ENCODE measurements at regions not wholly inside any gene's neighbourhood (a gene's known extent, or its start where the extent isn't known, plus 50 kb on each side); places are given as distances from the start of the nearest gene placed in this dataset.
A peak's percentile ranks its signal among the peaks of the same experiment; 100 is the strongest.

DNA sequence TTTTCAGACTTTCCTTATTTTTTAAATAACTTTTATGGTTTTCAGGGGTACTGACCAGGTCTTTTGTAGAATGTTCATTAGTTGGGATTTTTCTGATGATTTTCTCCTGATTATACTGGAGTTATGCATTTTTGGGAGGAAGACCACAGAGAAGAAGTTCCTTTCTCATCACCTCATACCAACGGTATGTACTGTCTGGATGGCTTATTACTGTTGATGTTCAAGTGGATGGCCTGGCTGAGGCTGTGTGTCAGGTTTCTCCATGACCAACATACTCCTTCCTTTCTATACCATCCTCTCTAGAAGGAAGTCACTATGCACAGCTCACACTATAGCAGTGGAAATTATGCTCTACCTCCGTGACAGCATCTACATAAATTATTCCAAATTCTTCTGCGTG is 71.1 kb upstream of the NR3C1 start:
- Mint-ChIP-seq H3K9me3 (no peaks in the 10 kb centered on the region), H3K36me3 (no peaks in the 10 kb centered on the region), H3K27ac (no peak overlapping the region)
- no peak for ATAC-seq
- no peak for DNase-seq (ENCODE audit: low spot score in 2 of 2)

DNA sequence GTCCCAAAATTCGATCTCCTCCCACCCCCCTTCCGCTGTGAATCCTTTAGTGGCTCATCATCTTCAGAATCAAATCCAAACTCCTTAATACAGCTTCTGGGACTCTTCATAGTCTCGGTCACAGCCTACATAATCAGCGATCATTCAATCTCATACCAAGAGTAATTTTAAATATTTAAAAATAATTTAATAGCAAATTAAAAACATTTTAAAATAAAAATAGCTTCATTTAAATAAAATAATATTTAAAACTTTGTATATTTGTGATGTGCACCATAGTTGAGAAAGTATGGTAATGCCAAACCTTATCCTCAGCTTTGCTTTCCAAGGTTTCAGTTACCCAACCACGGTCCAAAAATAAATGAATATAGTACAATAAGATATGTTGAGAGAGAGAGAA is 70.0 kb upstream of the NR3C1 start:
- ATAC-seq (no peak), DNase-seq (ENCODE audit: low spot score in 2 of 2) (no peak)
- Mint-ChIP-seq H3K27ac (no peak overlapping the region), H3K36me3 (no peaks in the 10 kb centered on the region), H3K9me3 (no peaks in the 10 kb centered on the region)

DNA sequence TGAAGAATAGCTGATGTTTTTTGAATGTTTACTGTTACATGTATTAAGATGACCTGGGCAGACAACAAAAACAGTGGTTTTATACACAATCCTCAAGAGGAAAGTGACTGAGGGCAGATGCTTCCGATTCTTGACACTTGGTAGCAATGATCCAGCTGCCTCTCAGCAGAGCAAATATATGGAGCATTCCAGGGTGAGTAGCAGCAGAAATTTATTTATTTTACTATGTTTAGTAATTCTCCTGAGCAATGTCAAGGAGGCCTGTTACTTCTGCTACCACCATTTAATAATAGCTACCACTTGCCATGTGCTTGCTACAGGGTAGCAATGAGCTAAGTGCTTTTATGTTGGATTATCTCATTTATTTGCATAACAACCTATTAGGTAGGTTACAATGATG is 69.1 kb upstream of the NR3C1 start:
- no peak for DNase-seq (ENCODE audit: low spot score in 2 of 2)
- no peak overlapping the region for H3K27ac Mint-ChIP-seq
- no peak for ATAC-seq
- no peaks in the 10 kb centered on the region for H3K9me3 Mint-ChIP-seq
- H3K36me3 Mint-ChIP-seq = no peaks in the 10 kb centered on the region

DNA sequence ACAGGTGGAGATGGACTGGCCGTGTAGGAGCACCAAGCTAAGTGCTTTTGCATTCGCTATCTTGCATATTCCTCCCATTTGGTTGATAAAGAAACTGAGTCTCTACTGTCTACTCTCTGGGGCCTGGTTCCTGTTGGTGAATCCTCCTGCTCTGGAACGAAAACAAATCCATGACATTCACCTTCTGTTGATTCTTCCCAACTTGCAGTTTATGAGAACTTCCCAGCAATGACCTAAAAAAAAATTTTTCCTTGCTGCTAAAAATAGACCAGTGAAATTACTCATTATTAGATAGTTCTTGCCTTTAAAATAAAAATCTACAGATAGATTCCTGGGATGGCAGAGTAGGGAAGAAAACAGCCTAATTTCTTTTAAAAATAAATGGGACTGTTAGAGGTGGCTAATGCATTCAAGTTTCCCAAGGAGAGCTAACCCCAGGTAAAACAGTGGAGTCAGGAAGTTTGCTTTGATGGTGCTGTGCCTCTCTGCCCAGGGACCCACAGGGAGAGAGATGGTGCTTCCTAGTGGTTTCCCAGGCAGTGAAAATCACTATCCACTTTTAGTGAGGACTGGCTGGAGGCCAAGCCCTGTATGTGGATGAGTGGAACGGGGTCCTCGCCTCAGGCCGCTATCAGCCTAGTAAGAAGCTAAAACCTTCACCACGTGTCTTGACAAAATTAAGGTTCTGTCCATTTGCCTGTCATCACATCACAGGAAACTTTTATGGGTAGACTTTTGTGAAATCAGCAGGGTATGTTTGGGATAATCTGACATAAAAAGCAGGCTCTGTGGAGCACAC is 68.4 kb upstream of the NR3C1 start:
- Mint-ChIP-seq H3K36me3 (no peaks in the 10 kb centered on the region), H3K27ac (peak overlapping the region in 1 of 2 donors; percentile 6), H3K9me3 (no peaks in the 10 kb centered on the region)
- DNase-seq (ENCODE audit: low spot score in 2 of 2) = no peak
- no peak for ATAC-seq

DNA sequence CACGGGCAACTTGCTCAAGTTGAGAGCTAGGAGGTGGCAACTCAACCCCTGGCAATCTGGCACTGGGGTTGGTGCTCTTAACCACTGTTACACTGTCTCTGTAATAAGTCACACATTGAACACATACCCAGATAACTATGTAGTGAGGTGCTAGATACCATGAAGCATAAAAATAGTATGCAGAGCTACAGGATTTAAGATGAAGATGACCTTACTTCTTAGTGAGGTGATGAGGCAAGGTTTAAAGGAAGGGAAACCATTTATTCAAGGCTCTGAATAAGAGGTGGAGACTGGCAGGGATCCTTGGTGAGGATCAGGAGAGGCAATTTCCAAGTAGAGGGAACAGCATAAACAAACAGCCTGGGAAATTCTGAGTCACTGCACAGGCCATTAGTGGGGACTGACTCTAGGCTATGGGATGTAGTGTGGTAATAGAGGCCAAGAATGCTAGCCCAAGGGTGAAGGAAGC is 67.6 kb upstream of the NR3C1 start:
- Mint-ChIP-seq H3K27ac (peak overlapping the region in 1 of 2 donors; percentile 6), H3K36me3 (no peaks in the 10 kb centered on the region), H3K9me3 (no peaks in the 10 kb centered on the region)
- ATAC-seq (no peak), DNase-seq (ENCODE audit: low spot score in 2 of 2) (no peak)

DNA sequence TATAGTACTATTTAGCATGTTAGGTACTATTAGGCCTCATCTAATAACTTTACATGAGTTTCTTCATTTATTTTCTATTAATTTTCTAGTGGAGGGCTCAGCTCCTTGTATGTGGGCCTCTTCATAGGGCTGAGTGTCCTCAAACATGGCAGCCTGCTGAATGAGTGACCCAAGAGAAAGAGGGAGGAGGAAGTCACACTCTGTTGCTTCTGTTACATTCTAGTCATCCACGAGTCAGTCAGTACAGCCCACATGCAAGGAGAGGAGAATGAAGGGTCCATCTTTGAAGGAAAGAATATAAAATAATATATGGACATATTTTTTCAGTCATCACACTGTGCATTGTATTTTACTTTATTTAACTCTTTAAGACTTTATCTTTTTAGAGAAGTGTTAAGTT is 66.6 kb upstream of the NR3C1 start:
- H3K27ac Mint-ChIP-seq = no peak overlapping the region
- ATAC-seq = no peak
- no peak for DNase-seq (ENCODE audit: low spot score in 2 of 2)
- no peaks in the 10 kb centered on the region for H3K36me3 Mint-ChIP-seq
- no peaks in the 10 kb centered on the region for H3K9me3 Mint-ChIP-seq

DNA sequence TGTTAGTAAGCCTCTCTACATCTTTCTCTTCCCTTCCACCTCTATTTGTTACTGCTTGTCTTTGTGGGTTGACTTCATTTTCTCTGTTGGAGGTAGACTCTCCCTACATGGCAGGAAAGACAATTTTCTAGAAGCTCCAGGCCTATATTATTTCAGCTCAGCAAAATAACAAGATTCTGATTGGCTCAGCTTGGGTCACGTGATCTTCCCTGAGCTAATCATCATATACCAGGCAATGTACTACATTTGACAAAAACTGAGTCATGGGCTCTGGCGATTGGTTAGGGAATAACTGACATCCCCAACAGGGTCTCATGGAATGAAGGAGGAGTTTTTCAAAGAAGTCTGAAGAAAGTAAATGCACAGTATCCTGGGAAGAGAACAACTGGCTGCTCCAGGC is 65.6 kb upstream of the NR3C1 start:
- Mint-ChIP-seq H3K9me3 (no peaks in the 10 kb centered on the region), H3K36me3 (no peaks in the 10 kb centered on the region), H3K27ac (no peak overlapping the region)
- ATAC-seq (no peak), DNase-seq (ENCODE audit: low spot score in 2 of 2) (no peak)

DNA sequence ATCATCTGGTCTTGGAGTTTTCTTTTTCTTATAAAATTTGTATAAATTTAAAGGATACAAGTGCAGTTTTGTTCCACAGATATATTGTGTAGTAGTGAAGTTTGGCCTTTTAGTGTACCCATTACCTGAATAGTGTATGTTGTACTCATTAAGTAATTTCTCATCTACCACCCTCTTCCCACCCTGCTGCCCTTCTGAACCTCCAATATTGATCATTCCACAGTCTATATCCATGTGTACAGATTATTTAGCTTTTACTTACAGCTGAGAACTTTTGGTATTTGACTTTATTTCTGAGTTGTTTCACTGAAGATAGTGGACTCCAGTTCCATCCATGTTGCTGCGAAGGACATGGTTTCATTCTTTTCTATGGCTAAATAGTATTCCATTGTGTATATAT is 63.1 kb upstream of the NR3C1 start:
- Mint-ChIP-seq H3K27ac (no peak overlapping the region), H3K36me3 (no peaks in the 10 kb centered on the region), H3K9me3 (no peaks in the 10 kb centered on the region)
- DNase-seq (ENCODE audit: low spot score in 2 of 2) = no peak
- ATAC-seq = no peak

DNA sequence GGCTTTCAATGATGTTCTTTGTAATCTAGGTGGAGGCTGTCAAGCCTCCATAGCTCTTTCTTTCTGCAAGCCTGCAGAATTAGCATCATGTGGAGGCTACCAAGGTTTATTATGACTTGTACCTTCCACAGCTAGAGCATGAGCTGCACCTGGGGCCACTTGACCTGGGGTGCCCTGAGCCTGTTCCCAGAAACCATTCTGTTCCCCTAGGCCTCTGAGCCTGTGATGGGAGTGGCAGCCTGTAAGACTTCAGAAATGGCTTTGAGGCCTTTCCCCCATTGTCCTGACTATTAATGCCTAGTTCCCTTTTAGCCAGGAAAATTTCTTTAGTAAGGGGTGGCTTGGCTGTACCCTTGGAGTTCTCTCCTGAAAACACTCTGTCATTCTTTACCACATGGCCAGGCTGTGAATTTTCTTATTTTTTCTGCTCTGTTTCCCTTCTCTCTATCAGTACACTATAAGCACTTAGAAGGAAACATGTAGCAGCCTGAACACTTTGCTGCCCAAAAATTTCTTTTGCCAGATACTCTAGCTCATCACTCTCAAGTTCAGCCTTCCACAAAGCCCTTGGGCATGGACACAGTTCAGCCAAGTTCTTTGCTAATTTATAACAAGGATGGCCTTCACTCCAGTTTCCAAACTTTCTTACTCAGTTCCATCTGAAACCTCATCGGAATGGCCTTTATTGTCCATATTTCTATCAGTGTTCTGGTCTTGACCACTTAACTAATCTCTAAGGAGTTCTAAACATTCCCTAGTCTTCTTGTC is 61.4 kb upstream of the NR3C1 start:
- ATAC-seq = no peak

DNA sequence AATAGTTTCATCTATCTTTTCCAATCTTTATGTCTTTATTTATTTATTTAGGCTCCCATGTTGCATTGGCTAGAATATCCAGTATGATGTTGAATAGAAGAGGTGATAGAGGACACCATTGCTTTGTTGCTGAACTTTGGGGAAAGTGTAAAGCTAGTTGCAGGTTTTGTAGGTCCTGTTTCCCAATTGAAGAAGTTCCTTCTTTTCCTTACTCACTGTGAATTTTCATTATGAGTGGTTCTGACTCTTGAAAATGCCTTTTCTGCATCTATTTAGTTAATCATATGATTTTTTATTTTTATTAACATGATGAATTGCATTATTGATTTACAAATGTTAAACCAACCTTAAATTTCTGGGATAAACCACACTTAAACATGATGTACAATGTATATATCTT is 58.9 kb upstream of the NR3C1 start:
- H3K27ac Mint-ChIP-seq = no peak overlapping the region
- H3K9me3 Mint-ChIP-seq = no peaks in the 10 kb centered on the region
- H3K36me3 Mint-ChIP-seq = no peaks in the 10 kb centered on the region
- DNase-seq (ENCODE audit: low spot score in 2 of 2) (no peak), ATAC-seq (no peak)

More for the DNA sequence above, 61.4 kb upstream of the NR3C1 start:
- Mint-ChIP-seq H3K27ac (no peak overlapping the region), H3K9me3 (no peaks in the 10 kb centered on the region), H3K36me3 (no peaks in the 10 kb centered on the region)
- no peak for DNase-seq (ENCODE audit: low spot score in 2 of 2)

DNA sequence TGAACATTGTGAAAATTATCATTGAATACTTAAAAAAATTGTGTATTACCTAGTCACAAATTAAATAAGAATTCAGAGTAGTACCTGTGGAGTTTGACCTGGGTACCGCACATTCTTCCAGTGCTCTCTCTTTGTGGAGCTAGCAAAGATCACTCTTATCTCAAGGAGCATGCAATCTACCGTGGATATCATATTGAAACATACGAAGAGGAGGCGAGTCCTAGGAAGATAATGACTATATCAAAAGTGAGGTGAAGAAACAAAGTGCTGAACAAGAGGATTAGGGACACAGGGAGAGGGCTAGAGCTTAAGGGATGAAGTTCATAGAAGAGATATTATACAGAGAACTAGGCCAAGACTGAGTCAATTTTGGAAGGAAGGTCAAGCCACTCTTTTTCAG is 55.9 kb upstream of the NR3C1 start:
- ATAC-seq (no peak), DNase-seq (ENCODE audit: low spot score in 2 of 2) (no peak)
- Mint-ChIP-seq H3K9me3 (no peaks in the 10 kb centered on the region), H3K36me3 (no peaks in the 10 kb centered on the region), H3K27ac (no peak overlapping the region)

DNA sequence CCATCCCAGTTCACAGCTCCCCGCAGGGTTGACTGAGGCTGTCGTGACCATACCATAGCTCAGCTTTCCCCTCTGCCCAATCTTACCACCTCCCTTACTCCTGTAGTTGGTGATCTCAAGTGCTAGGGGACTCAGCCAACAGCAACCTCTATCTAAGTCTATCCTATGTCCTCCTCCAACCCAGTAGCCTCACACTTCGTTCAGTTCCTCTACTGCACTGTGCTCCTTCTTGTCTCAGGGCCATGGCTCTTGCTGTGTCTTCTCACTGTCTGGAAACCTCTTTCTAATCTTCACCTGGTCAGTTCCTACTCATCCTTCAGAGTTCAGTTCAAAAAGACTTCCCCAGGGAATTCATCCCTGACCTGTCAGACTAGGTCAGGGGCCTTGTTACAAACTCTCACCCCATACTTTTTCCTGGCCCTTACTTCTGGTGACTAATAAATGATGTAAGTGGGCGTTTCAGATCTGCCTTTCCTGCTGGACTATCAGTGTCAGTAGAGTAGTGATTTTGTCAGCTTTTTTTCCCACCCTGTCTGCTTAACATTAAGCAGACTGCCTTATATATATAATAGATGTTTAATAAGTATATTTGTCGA is 53.6 kb upstream of the NR3C1 start:
- Mint-ChIP-seq H3K36me3 (no peaks in the 10 kb centered on the region), H3K9me3 (no peaks in the 10 kb centered on the region), H3K27ac (peak overlapping the region in 1 of 2 donors; percentile 85)
- DNase-seq (ENCODE audit: low spot score in 2 of 2) = no peak
- ATAC-seq = no peak

DNA sequence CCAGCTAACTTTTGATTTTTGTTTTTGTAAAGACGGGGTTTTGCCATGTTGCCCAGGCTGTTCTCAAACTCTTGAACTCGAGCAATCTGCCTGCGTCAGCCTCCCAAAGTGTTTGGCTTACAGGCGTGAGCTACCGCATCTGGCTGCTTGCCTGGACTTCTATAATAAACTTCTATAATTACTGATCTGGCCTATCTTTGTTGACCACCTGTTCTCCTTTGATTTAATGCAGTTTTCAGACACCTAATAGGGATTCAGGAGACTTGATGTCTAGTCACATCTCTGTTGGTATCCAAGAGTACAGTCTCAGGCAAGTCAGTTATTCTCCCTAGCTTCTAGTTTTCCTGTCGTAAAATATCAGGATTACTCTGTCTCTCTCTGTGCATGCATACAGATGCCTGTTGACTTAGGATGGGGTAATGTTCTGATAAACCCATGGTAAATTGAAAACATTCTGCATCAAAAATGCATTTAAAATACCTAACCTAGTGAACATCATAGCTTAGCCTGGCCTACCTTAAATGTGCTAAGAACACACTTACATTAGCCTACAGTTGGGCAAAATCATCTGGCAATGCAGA is 51.5 kb upstream of the NR3C1 start:
- ATAC-seq (no peak), DNase-seq (ENCODE audit: low spot score in 2 of 2) (no peak)
- Mint-ChIP-seq H3K36me3 (no peaks in the 10 kb centered on the region), H3K9me3 (no peaks in the 10 kb centered on the region), H3K27ac (no peak overlapping the region)

DNA sequence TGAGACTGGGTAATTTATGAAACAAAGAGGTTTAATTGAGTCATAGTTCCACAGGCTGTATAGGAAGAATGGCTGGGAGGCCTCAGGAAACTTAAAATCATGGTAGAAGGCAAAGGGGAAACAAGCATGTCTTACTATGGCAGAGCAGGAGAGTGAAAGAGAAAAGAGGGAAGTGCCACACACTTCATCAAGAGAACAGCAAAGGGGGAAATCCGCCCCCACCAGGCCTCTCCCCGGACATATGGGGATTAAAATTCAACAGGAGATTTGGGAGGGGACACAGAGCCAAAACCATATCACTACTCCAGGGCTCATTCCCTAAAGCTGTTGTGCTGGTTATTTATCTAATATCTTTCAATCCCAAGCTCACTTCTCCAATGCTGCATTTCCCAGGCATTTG is 50.2 kb upstream of the NR3C1 start:
- H3K36me3 Mint-ChIP-seq = no peaks in the 10 kb centered on the region
- DNase-seq (ENCODE audit: low spot score in 2 of 2) = no peak
- ATAC-seq = no peak
- no peaks in the 10 kb centered on the region for H3K9me3 Mint-ChIP-seq
- no peak overlapping the region for H3K27ac Mint-ChIP-seq
